ENCODE measurements at regions not wholly inside any gene's neighbourhood (a gene's known extent, or its start where the extent isn't known, plus 50 kb on each side); places are given as distances from the start of the nearest gene placed in this dataset.

DNA sequence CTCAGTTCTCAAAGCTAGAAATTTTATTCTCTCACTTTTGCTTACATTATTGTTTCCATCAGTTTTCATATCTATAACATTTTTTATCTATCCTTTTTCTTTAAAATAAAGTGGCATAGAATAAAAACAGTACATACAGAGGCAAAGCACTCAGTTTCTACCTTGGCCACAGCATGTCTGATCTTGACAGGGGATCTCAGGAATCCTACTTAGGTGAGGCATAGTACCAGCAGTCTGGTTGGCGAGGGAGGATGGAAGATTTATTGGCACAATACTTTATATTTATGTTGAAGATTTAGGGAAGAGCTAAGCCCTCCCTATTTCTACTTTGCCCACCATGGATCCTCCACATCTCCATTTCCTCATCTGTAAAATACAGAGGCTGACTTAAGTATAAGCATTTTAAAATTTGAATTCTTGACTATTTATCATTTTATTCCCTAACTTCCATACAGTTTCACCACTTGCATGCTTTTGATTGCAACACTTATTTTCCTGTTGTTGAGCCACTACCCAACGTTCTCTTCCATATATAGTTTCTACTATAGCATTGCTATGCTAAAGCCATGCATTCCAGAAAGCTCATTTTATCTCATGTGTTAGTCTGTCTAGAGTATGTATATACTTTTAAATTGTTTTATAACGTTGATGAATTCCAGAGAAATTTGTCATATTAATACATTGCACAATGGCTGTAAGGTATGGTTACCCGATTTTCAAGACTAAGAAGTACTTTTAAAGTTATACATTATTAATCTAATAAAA lies 506.7 kb downstream of the KCTD12 start:
- DNase-seq (ENCODE audit: low read depth in 2 of 3, low spot score in 2 of 3), result no peak

DNA sequence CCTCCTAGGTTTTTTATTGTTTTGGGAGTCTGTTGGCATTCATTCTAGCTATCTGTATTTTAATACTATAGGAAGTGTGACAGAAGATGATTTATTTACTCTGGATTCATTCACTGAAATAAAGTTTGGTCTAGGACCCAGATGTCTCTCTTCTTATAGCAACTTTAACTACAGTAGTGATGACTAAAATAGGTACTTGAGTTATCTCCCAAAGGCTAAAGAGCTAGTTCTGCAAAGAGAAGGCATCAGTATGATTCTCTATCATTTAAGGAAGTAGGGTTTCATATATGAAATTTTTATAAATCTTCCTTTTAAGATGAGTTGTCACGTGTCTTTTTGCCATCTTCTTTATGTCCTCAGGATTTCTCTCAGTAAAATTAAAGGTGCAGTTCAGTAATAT lies 507.4 kb downstream of the KCTD12 start:
- no peak for DNase-seq (ENCODE audit: low read depth in 2 of 3, low spot score in 2 of 3)

- no peak for DNase-seq (ENCODE audit: low read depth in 2 of 3, low spot score in 2 of 3)
Observed at GRCh38 chr13:76363682-76364289, 522.4 kb downstream of the KCTD12 start.

DNA sequence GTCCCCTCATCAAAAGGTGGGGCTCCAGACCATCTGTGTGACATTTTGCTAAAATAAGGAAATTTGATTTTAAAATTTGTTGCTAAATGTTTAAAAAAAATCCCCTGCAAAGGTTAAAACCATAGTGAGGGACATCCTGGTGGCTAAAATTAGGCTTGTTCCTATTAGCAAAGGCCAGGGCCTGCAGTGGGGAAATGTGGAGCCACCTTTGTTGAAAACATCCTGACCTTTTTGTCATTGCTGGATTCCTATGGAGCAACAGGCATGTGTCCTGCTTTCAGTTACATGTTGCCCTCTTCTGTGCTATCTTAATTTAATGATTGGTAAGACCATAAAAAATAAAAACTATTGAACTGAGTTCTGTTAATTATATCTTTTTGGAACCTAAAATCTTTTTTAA lies 524.3 kb downstream of the KCTD12 start:
- DNase-seq (ENCODE audit: low read depth in 2 of 3, low spot score in 2 of 3), result no peak

DNA sequence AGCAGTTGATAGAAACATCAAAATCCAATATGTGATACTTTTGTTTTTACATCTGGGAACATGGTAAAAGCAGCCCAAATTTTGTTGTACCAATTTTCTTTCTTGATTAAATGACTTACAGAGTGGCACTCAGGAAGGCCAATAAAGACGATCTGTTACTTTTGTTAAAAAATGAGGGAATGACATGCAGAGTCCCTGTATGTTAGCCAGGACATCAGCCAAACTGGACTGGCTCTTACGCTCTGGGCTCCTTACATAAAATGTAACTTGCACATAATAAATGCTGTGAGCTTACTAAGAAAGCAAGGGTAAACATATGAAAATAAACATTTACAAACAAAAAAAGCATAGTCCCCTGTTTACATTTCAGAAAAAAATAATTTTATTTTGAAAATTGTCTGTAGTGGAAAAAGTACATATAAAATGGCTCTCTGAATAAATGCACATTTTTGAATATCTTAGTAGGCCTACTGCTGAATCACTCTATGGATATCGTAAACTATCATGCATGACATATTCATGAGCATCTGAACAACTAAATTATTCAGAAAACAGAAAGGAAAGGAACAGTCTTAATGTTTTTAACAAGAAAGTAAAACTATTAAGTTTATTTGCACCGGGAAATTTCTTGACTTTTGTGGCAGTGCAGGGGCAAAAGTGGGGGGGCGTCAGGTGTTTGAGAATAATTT lies 534.5 kb downstream of the KCTD12 start:
- DNase-seq (ENCODE audit: low read depth in 2 of 3, low spot score in 2 of 3), result no peak

DNA sequence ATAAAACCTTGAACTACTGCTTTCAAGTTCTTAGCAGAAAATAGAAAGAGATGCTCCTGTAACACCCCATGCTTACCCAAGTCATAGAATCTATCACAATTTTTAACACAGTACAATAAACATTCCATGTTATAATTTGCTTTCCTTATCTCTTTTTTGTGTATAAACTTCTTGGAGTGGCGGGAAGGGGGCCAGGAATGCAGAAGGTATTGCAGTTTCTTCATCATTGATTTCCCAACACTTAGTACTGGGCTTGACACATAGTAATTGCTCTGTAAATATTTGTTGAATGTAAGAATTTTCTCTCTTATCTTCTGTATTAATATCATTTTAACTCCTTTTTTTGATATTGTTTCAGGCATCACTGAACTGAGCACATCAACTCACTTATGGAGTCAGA lies 535.8 kb downstream of the KCTD12 start:
- DNase-seq (ENCODE audit: low read depth in 2 of 3, low spot score in 2 of 3), result no peak

DNA sequence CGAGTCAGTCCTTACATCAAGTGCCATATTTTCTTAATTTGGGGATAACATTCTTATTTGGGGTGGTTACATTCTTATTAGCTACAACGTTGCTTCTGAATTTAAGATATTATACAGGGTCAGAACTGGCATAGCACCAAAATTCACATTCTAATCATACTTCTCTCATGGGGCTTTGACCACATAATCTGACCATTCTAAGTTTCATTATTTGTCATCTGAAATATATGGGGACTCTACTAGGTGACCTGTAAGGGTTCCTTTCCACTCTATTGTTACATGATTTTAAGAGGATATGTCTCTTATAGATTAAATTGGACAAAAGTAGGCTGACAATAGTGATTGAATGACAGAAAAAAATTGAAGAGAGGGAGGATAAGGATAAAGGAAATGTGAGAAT lies 536.5 kb downstream of the KCTD12 start:
- no peak for DNase-seq (ENCODE audit: low read depth in 2 of 3, low spot score in 2 of 3)

DNA sequence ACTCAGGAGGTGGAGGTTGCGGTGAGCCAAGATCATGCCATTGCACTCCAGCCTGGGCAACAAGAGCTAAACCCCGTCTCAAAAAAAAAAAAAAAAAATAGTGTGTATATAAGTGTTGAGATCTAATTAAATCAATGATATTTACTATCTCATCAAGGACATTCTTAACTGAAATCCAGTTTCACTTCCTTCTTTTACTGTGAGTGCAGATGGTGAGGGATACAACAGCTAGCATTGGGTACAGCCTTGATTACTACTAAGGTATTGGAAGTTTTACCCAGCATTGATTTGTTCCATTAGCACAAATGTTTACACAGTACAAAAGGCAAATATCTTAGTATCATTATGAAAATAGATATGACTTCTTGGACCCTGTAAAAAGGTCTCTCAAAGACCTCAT lies 546.6 kb downstream of the KCTD12 start:
- DNase-seq (ENCODE audit: low read depth in 2 of 3, low spot score in 2 of 3), result no peak

GRCh38 chr13:76338003-76338402 lies 548.2 kb downstream of the KCTD12 start:
- no peak for DNase-seq (ENCODE audit: low read depth in 2 of 3, low spot score in 2 of 3)

GRCh38 chr13:76336889-76337844 lies 549.0 kb downstream of the KCTD12 start:
- no peak for DNase-seq (ENCODE audit: low read depth in 2 of 3, low spot score in 2 of 3)

DNA sequence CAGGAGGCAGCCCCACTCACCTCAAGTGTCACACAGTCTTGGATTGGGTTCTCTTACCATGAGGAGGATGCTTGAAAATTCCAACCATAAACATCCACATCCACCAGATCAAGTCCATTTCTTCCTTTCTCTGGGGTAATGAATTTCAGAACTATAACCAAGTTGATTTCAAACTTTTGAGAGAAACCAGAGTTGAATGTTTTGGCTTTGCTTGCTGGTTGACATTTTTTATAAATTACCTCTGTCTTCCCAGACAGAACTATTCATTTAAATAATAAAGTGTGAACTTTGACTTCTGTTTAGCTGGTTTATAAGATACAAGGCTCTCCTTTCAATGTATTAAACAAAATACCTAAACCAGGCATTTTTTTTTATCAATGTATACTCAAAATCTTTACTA lies 550.7 kb downstream of the KCTD12 start:
- no peak for DNase-seq (ENCODE audit: low read depth in 2 of 3, low spot score in 2 of 3)

DNA sequence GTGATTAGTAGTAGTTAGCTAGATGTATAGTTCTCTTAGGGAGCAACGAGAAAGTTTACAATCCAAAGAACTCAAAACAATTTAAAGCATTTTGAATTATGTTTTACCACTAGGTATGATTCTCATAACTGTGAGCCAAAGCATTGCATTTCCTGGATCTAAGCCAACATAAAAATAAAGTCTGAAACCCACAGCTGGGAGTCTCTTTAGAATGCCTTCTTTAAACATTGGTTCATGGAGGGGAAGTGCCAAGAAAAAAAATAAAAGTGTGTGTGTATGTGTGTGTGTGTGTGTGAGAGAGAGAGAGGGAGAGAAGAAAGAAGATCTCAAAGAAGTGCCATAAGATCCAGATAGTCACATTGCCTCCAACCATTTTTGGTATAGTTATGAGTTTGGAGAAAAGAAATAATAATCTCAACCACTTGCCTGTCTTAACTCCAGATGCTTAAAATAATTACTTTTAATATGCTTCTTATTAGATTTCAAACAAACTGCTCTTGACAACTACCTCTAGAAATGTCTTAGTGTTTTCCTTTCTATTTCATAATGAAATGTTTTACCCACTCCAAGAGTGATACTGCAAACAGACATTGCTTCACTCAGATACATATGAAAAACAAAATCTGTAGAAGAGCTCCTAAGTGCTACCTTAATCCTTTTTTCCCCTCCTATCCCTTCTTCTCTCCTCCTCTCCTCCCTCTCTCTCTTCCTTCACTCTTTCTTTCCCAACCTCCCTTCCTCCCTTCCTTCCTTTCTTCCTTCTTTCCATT lies 554.1 kb downstream of the KCTD12 start:
- no peak for DNase-seq (ENCODE audit: low read depth in 2 of 3, low spot score in 2 of 3)

DNA sequence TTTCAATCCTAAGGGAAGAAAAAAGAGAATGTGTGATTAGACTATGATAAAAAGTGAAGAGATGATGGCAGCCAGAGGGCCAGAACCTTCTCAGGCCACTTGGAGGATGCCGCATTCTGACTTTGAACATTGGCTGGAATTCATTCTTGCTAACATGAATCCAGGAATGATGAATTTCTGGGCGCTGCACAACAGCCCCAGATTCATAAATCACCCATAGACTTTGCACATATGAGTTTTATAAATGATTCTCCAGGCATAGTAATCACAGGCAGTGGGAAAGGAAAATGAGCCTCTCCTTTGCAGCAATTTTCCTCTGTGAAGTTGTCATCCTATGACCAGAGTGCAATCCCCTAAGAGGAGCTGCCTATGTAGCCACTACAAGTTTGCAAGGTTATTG lies 555.4 kb downstream of the KCTD12 start:
- no peak for DNase-seq (ENCODE audit: low read depth in 2 of 3, low spot score in 2 of 3)

DNA sequence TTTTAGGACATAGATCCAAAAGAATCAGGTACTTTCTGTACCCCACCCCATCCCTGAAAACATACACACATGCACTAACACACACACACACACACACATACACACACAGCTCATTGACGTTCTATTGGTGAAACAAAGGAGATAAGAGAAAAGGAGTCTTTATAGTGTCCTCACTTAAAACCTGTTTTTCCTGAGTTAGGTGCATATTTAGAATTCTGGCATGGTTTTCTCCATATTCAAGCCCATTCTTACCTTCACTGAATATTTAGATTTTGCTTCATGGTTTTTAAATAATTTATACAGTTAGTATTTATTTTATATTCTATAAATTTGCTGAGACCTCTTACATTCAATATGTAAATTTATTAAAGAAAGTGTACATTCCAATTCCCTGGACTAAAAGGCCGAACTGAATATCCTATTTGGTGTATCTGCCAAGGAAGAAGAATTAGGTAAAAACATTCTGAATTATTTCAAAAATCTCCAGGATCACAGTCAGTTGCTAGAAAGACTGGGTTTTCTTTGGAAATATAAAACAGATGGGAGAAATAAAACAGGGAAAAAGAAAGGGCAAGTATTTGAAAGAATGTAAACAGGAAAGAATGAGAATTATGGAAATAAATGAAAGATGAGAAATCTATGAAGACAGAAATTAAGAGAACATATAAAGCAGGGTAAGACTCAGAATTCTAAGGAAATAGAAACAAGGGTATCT lies 556.2 kb downstream of the KCTD12 start:
- no peak for DNase-seq (ENCODE audit: low read depth in 2 of 3, low spot score in 2 of 3)

GRCh38 chr13:76329004-76329403 lies 557.2 kb downstream of the KCTD12 start:
- no peak for DNase-seq (ENCODE audit: low read depth in 2 of 3, low spot score in 2 of 3)

DNA sequence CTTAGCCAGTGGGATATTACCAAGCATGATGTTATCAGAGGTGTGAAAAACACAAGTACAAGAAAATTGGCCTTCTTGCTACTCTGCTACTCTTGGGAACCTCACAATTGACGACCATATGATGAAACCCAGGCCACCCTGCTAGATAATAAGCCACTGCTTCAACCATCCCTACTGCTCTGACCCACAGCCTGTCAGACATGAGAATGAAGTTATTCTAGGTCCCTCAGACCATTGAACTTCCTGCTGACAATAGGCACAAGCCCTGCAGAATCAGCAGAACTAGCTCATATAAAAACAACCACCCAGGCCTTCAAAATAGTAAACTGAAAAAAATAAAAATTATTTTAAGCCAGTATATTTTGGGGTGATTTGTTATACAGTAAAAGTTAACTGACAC lies 559.9 kb downstream of the KCTD12 start:
- DNase-seq (ENCODE audit: low read depth in 2 of 3, low spot score in 2 of 3), result no peak

- DNase-seq (ENCODE audit: low read depth in 2 of 3, low spot score in 2 of 3), result no peak
Observed at GRCh38 chr13:76319921-76320320, 566.3 kb downstream of the KCTD12 start.

- no peak for DNase-seq (ENCODE audit: low read depth in 2 of 3, low spot score in 2 of 3)
Observed at GRCh38 chr13:76316998-76317527, 569.1 kb downstream of the KCTD12 start.

GRCh38 chr13:76314495-76314894 lies 571.7 kb downstream of the KCTD12 start:
- no peak for DNase-seq (ENCODE audit: low read depth in 2 of 3, low spot score in 2 of 3)

DNA sequence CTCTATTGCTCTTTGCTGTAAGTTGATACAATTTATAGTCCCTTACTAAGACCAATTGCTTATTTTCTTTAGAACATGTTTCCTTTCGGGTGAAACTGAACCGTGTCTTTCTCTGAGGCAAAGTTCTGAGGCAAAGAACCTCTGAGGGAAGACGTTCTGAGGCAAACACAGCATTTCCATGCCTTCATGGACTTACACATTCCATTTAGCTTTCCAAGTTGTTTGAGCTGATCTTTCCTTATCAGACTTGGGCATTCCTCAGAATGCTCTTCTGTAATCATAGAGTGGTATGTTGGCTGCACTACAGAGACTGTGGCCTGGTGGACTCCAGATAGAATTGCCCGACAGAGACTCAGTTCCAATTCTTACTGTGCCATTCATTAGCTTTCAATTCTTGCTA lies 579.1 kb downstream of the KCTD12 start:
- no peak for DNase-seq (ENCODE audit: low read depth in 2 of 3, low spot score in 2 of 3)

Data from activated CD8-positive, alpha-beta memory T cell treated with anti-CD3 and anti-CD28 coated beads for 48 hours (primary cell).